ENCODE measurements at regions not wholly inside any gene's neighbourhood (a gene's known extent, or its start where the extent isn't known, plus 50 kb on each side); places are given as distances from the start of the nearest gene placed in this dataset.

GRCh38 chr15:87439090-87439489 lies 817.4 kb downstream of the NTRK3 start:
- TF ChIP-seq CTCF (conservative IDR thresholded peaks at IDR 0.05 in 1 of 2, IDR thresholded peaks at IDR 0.05 in 1 of 2; ENCODE audit: low read depth in 1 of 2, low read length in 2 of 2) (no peak), EZH2 (IDR thresholded peaks at IDR 0.05; ENCODE audit: low read length, missing control alignments) (no peak)
